HG03571 (cell line): ENCODE measurements at regions not wholly inside any gene's neighbourhood (a gene's known extent, or its start where the extent isn't known, plus 50 kb on each side); places are given as distances from the start of the nearest gene placed in this dataset.

ENCODE experiments used
- ATAC-seq: cut with Tn5 transposase; IDR thresholded peaks from one replicate; pipeline ENCODE4 v1.9.1; 2021; ENCODE audit not compliant: unreplicated experiment

DNA sequence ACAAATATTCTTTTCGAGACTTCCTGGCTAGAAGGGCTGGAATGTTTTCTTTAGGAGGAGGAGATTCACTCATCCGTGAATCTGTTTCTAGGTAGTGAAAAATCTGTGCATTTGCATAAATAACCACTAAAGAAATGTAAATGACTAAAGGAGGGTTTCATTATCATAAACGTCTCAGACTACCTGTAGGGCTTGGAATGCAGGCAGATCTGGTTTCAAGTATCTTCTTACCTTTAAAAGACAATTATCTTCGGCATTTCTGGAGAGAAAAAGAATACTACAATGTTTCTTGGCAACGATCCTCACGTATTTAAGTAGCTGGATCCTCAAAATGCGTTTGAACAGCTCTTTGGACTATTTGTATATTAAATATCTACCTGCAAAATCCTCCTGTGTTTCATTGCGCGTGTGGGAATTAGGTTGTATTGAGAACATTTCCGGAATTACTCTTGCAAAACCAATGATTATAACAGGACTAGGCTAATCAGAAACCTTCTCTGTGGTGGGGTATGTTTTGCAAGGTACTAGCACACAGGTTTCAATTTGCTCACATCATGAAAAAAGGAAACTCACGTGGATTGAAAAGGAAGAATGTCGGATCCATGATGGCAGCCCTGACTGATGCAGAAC, 291.1 kb upstream of the ARGLU1 start:
- ATAC-seq: no peak

DNA sequence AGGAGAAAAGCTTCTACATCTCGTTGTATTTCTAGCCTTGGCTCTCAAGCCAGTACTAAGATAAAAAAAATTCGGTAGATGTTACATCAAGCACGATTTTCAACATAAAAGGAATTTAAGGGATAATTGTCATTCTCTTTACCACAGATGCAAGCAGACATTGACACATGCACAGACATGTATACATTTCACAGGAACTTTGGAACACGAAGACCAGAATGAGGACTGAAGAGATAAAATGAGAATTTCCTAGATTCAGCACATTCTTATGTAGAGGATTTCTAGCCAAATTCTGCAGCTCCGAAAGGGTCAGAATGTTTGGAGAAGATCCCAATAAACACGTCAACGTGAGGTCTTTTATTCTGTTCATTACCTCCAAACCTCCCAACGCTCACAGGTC, 284.5 kb upstream of the ARGLU1 start:
- ATAC-seq: no peak

DNA sequence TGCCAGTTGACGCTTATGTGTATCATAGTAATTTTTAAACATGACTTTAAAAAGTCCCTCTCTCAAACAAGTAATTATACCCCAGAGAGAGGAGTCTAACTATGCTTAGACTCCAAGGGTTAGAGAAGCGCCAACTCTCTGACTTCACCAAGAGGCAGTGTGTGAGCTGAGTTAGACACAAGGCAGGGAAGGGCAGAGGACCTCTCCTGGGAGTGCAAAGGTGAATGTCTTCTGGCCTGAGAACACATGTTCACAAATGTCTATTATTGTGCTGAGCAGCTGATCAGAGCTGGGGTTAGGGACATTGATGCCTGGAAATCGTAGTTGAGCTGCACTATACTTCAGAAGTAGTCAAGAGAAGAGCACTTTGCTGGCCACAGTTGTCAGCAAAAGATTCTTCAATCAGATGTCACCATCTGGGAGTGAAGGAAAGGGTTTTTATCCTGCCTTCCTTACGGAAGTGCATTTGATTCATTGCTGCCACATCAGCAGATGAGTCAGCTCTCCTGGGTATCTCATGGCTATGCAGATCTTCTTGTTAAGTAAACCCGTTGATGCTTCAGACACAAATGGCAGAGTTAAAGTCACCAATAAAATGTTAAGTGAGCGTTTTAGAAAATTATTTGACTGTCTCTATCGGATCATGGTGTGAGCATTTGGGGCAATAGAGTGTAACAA, 283.2 kb upstream of the ARGLU1 start:
- no peak for ATAC-seq

DNA sequence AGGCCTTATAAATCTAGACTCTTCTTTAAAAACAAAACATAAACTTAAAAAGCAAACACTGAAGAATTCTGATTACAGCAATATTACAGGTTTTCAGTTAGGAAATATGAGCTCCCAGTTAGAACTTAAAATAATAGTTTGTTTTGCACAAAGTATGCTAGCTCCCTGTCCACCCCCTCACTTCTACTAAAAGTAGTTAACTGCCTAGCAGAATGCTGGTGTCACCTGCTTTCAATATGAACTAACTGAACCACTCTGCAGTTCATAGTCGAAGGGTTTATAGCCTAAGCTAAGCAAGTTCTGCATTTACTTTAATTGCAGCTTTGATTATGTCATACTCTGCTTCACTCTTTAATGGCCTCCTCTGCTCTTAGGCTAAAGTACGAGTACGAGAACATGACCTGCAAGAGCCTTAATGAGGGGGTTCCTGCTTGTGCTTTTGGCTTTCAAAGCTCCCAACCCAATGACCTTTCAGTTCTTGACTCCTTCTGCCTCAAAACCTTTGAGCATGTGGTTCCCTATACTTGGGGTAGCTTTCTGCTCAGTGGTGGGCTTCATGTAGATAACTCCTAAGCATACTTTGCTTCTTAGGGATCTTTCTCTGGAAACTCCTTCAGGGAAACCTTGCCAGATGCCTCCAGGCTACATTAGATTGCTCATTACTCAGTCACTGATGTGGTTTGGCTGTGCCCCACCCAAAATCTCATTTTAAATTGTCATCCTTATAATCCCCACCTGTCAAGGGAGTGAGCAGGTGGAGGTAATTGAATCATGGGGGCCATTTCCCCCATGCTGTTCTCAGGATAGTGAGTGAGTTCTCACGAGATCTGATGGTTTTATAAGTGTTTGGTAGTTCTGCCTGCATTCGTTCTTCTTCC, 278.9 kb upstream of the ARGLU1 start:
- ATAC-seq: no peak

DNA sequence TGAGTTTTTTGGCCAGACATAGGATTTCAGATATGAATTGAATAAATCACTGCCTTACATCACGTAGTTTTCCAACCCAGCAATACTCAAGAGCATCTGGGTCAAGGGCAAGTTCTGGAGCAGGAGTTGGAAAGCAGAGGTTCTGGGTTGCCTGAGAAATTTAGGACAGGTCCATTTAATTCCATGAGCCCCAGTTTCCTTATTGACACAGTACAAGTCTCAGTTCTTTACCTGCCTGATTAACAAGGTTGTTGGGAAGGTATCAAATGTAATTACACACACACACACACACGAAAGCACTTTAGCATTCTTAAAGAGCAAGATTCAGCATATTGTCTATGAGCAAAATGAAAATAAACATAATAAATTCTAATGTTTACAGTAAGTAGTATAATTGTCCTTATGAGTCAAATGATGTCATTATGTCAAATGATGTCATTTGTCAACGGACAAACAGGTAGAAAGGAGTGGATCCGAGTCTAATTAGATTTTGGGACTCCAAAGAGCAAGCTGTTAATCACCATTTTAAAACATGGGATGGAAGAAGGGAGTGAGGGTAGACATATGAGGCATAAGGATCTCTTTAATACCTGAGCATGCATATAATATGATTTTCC, 268.4 kb upstream of the ARGLU1 start:
- ATAC-seq: no peak

DNA sequence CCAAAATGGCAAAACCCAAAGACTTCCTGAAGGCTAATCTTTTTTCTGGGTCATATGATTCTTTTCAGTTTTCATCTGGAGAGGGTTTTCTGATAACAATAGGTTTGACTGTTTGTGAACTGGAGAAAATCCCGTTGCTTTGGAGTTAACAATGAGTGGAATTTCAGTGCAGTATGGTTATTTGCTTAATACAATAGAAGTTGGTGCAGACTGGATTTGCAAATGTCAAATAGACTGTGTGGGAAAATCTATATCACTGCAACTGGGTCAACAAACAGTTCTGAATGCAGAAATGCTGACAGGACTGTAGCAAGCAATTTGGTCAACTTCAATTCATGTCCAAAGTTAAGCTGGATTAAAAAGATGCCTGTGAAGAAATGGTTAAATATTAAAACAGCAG, 267.5 kb upstream of the ARGLU1 start:
- no peak for ATAC-seq

DNA sequence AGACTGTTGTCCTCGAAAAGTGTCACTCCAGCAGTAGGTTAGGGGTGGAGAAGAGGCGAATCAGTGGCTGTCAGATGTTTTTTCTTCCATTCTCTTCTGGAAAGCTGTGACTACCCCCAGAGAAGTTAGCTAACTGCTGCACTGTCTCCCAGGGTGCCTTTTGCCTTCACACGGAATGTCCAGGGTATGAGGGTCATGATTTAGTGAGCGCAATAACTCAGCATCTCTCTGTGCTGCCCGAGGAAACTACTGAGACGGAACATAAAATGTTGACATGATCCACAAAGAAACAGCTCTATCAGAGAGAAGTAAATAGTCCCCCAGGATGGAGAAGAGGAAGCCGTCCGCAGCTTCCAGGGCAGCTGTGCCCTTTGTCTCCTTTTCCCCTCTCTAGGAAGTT, 254.0 kb upstream of the ARGLU1 start:
- no peak for ATAC-seq

DNA sequence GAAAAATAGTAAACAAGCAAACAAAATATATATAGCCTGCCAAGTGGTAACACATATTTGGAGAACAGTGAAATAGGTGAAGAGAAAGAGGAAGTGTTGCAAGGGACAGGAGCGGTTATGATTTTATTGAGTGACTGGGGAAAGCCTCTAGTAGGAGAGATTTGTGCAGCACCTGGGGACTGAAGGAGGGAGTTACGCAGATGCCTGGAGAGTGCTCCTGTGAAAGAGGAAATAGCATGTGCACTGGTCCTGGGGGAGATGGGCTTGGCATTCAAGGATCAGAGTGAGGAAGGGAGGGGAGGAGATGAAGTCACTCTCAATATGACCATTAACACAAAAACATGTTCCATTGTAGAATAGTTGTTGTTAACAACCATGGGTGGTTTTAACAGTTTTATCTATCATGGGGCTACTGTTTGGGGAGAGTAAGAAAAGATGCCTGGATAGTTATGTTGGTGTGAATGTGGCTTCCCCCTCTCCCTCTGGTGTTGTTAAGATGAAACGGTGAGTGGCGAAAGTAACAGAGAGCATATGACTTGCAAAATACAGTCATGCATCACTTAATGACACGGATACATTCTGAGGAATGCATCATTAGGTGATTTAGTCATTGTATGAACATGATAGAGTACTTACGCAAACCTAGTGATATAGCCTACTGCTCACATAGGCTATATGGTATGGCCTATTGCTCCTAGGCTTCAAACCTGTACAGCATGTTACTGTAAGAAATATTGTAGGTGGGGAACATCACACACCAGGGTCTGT, 251.7 kb upstream of the ARGLU1 start:
- no peak for ATAC-seq

DNA sequence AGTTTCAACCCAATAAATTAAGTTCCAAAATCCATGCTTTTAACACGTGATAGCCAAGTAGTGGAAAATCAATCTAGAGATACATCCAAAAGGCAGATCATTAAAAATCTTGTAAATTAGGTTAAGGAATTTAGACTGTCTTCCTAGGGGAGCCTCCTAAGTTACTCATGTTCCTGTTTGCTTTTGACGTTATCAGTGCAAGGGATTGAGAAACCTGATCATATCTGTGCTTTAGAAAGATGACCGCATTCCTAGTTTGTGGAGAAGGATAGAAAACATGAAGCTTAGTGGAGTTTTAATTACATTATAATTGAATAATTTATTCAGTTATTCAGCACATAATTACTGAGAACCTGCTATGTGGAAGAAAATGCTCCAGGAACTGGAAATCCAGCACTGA, 251.0 kb upstream of the ARGLU1 start:
- no peak for ATAC-seq

DNA sequence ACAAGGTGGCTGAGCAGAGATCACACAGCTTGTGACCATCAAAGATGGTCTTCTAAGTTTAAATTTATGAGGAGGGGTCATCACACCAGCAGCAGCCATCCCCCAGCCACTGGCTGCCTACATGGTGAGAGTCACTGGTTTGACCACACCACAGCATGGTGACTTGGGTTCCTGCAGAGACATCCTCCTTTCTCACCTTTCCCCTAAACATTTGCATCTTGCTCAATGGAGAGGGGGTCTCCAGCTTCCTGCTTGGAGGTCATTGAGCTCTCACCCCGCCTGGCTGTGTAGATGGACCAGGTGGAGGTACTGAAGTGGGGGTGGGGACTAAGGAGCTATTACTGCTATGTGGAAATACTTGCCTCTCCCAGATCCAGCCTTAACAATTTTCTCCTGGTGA, 247.6 kb upstream of the ARGLU1 start:
- no peak for ATAC-seq

DNA sequence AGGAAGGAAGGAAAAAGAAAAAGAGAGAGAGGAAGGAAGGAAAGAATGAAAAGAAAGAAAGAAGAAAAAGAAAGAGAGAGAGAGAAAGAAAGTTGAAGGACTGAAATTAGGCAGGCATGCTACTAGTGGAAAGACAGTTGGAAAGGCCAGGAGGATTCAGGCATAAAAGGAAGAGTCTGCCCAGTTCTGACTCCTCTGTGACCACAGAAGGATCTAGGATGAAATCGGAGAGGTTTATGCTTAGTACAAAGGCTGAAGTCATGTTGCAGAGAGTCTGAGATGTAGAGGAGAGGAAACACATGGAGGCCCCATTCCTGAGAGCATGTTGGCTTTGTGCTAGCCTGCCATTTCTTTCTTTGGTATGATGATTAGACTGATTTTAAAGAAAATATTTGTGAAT, 246.5 kb upstream of the ARGLU1 start:
- no peak for ATAC-seq

DNA sequence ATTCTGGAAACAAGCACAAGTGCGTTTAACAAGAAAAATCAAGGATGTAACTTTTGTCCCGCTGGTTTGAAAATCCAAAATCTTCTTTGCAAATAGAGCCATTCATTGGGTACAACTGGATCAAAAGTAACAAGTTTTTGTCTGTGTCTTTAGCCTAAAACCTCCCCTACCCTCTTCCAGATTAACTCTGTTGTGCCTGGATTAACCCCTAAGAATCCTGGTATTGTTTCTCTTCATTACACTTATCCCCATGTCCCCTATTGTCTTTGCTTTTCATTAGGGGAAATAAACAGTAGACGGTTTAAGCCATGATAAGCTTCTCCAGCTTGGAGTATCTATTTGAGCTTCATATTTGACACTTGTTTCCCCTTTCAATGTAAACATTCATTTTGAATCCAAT, 242.1 kb upstream of the ARGLU1 start:
- no peak for ATAC-seq

DNA sequence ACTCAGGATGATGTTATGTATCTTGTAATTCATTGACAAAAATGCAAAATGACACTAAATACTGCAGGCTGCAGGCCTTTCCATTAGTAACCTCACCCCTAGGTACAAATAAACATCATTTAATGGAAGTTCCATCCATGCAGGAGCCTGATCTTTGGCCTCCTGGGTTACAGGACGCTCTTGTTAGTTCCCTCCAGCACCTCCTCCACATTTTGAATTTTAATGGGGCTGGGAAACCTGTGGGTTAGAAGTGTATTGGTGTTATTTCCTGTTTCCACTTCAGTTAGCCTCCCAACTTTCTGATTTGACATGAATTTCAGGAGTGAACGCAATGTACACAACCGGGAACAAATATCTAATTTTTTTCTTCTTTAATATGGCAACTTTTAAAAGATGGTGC, 237.1 kb upstream of the ARGLU1 start:
- no peak for ATAC-seq

DNA sequence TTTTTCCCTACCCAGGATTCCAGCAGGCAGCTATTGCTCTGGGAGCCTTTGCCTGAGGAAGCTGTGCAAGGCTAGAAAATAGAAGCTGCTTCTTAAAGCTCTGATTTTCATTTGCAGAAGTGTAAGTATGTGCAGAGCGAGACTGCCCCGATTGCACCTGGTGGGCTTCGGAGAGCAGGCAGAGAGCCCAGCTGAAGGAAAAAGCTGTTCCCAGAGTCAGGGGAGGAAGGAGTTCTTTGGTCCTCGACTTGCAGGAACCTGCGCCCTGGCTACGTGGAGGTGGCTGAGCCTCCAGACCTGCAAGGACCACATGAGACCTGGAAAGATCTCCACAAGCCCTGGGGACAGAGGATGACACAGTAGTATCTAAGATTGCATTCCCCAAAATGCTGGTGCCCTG, 235.0 kb upstream of the ARGLU1 start:
- ATAC-seq: no peak

DNA sequence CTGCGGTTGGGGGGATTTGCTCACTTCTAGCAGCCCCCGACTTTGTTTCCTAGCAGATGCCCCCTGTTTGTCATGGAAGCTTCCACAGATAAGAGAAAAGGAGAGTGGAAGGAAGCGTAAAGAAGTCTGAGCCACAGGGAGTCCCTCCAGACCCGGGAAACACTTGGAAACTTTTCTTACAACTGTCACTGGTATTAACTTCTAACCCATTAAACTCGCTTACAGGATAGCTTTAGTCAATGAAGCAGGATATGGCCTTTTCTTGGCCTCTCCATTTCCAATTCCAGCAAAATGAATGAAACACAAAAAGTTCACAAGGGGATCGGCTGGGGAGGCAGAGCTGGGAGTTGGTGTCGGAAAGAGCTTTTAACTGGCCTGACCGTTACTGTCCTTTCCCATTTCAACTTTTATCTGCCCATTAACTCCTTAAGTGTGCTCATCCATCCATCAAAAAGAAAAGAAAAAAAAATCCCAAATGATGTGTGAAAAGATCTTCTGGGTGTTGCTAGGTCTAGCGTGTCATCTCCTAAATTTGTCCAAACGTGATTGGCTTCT, 231.9 kb upstream of the ARGLU1 start:
- no peak for ATAC-seq

DNA sequence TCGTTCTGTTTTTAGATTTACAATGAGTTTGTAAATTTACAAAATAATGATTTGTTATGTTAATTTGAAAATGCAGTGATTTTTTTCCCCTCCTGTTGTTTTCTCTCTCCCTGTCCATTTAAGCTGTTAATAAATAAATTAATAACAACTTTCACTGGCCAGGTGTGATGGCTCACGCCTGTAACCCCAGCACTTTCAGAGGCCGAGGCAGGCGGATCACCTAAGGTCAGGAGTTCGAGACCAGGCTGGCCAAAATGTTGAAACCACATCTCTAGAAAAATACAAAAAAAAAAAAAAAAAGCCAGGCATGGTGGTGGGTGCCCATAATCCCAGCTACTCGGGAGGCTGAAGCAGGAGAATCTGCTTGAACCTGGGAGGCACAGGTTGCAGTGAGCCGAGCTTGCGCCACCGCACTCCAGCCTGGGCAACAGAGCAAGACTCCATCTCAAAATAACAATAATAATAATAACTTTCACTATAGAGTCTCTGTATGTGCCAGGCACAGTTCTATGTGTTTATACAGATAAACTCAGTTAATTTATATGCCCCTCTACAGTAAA, 229.2 kb upstream of the ARGLU1 start:
- ATAC-seq: no peak

DNA sequence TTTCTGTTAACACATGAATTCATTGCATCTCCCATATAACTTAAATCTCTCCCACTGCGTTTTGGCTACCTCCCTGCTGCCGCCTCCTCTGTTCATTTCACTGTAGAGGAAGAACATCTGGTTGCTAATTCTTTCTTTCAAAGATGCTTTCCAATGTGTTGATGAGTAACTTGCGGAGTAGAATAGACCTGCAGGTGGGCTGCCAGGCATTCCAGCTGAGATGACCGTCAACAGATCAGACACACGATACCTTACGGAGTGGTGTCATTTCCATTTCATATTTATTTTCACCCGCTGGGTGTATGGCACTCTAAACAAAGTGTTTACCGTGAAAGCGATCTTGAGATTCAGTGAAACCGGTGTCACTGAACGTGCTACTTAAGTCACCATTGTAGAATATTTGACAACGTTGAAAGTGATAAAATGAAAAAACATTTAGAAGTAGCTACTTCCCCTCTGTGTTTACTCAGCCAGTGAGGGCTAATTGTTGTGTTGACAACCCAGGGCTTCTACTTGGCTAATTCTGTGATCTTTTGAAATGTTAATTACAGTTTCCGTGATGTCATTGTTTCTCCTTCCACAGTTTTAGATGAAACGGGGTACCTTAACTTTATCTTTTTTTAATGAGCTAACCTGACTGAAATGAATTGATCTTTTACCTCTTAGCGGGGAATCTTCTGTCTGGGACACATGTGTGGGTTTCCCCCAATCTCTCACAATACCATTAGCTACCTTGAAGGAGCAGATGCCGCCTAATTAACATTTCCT, 228.5 kb upstream of the ARGLU1 start:
- ATAC-seq: no peak

DNA sequence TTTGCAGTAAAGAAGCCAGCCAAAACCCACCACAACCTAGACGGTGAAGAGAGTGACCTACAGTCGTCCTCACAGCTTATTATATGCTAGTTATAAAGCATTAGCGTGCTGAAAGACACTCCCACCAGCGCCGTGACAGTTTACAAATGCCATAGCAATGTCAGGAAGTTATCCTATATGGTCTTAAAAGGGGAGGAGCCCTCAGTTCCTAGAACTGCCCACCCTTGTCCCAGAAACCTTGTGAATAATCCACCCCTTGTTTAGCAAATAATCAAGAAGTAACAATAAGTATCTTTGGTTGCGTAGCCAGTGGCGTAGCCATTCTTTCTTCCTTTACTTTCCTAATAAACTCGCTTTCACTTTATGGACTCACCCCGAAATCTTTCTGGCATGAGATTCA, 227.9 kb upstream of the ARGLU1 start:
- no peak for ATAC-seq

DNA sequence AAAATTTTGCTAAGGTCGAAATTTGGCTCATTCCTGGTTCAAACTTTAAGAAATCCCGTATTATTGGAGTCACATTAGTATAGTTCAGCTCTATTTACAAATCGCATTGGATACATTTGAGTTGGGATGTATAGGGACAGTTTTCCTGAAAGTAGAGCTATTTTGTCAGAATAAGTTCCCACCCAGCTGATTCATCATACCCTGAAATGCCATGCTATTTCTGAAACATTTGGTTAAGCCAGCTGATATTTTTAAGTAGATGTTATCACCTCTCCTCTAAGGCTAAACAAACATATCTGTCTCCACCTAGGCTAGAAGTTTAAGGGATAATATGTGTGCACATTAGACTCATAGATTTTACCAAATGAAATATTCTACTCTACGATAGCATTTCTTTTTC, 226.2 kb upstream of the ARGLU1 start:
- ATAC-seq: no peak

DNA sequence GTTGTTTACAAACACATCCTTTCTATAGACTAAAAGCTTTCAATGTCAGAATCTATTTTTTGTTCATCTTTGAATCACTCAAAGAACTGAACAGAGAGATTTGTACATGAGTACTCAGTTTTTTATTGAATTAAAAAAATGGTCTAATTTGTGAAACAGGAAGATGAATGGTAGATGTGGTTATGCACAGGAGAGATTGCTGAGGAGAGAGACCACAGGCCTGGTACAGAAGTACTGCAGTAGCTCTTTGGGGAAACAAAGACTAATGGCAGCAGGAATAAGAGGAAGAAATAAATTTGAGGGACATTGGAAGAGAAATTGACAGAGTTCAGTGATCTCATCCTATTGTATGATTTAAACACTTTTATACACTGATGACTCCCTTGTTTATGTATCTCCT, 222.0 kb upstream of the ARGLU1 start:
- ATAC-seq: no peak
